HG03575 (cell line): ENCODE measurements at regions not wholly inside any gene's neighbourhood (a gene's known extent, or its start where the extent isn't known, plus 50 kb on each side); places are given as distances from the start of the nearest gene placed in this dataset.
"Not testable (repeated sequence)": the region's sequence is repeated elsewhere in the genome, so short reads cannot be mapped to it uniquely, and the experiment has no call there.

ENCODE experiments used
- ATAC-seq: cut with Tn5 transposase; IDR thresholded peaks from one replicate; pipeline ENCODE4 v1.9.1; 2021; ENCODE audit not compliant: unreplicated experiment, insufficient number of reproducible peaks, low FRiP score; ENCODE audit errors: extremely low read depth

- ATAC-seq = not testable (repeated sequence)
Measured at GRCh38 chr6:85750146-85750545, 107.5 kb upstream of the SYNCRIP start.

GRCh38 chr6:85749236-85749635 lies 106.5 kb upstream of the SYNCRIP start:
- no peak for ATAC-seq

GRCh38 chr6:85747666-85748065 lies 105.0 kb upstream of the SYNCRIP start:
- ATAC-seq = no peak

GRCh38 chr6:85747093-85747492 lies 104.4 kb upstream of the SYNCRIP start:
- ATAC-seq = no peak

- ATAC-seq = no peak
Measured at GRCh38 chr6:85744433-85744970, 101.8 kb upstream of the SYNCRIP start.

- no peak for ATAC-seq
Measured at GRCh38 chr6:85726206-85726605, 83.5 kb upstream of the SYNCRIP start.

GRCh38 chr6:85715797-85716196 lies 73.1 kb upstream of the SYNCRIP start:
- no peak for ATAC-seq

GRCh38 chr6:85714893-85715530 lies 72.3 kb upstream of the SYNCRIP start:
- no peak for ATAC-seq

GRCh38 chr6:85712346-85712745 lies 69.7 kb upstream of the SYNCRIP start:
- ATAC-seq = no peak

- ATAC-seq = not testable (repeated sequence)
Measured at GRCh38 chr6:85707515-85708145, 64.9 kb upstream of the SYNCRIP start.

- no peak for ATAC-seq
Measured at GRCh38 chr6:85706272-85706671, 63.6 kb upstream of the SYNCRIP start.

- ATAC-seq = no peak
Measured at GRCh38 chr6:85705220-85705619, 62.5 kb upstream of the SYNCRIP start.

- ATAC-seq = no peak
Measured at GRCh38 chr6:85703406-85703805, 60.7 kb upstream of the SYNCRIP start.
